Astrocyte (in vitro differentiated cells and primary cell): ENCODE measurements at regions not wholly inside any gene's neighbourhood (a gene's known extent, or its start where the extent isn't known, plus 50 kb on each side); places are given as distances from the start of the nearest gene placed in this dataset.
"Not testable (repeated sequence)": the region's sequence is repeated elsewhere in the genome, so short reads cannot be mapped to it uniquely, and the experiment has no call there.

ENCODE experiments used
- DNase-seq: peaks from one replicate; pipeline ENCODE4 v3.0.0-alpha.2; 2010; ENCODE audit warnings: low read depth
- FAIRE-seq: peaks from 2 replicates; lab custom pipeline; 2011; peaks lifted over from hg19 to GRCh38; lab: Jason Lieb, UNC
- H2AFZ ChIP-seq: 2 replicates; pipeline ENCODE4 v1.6.0; 2012; ENCODE audit warnings: low read depth, low read length, inconsistent platforms
- H3K27ac ChIP-seq: 2 replicates; pipeline ENCODE4 v1.5.1; 2011; ENCODE audit warnings: low read depth, low read length, inconsistent platforms
- H3K27me3 ChIP-seq: 2 replicates; pipeline ENCODE4 v1.6.0; 2011; ENCODE audit warnings: low read length, inconsistent platforms; ENCODE audit not compliant: insufficient read depth
- H3K36me3 ChIP-seq: 2 replicates; pipeline ENCODE4 v1.5.1; 2011; ENCODE audit warnings: low read length, inconsistent platforms; ENCODE audit not compliant: insufficient read depth
- H3K4me1 ChIP-seq: 2 replicates; pipeline ENCODE4 v1.5.1; 2011; ENCODE audit warnings: low read length, inconsistent platforms; ENCODE audit not compliant: insufficient read depth
- H3K4me2 ChIP-seq: 2 replicates; pipeline ENCODE4 v1.6.0; 2012; ENCODE audit warnings: low read length, inconsistent platforms
- H3K4me3 ChIP-seq: 2 replicates; pipeline ENCODE4 v1.5.1; 2011; ENCODE audit warnings: low read depth, mild to moderate bottlenecking, low read length, inconsistent platforms; ENCODE audit not compliant: insufficient read depth
- H3K79me2 ChIP-seq: 2 replicates; pipeline ENCODE4 v1.6.0; 2012; ENCODE audit warnings: mild to moderate bottlenecking, low read length, inconsistent platforms; ENCODE audit not compliant: insufficient read depth
- H3K9ac ChIP-seq: 2 replicates; pipeline ENCODE4 v1.6.0; 2012; ENCODE audit warnings: mild to moderate bottlenecking, low read length, inconsistent platforms
- H3K9me3 ChIP-seq: 2 replicates; pipeline ENCODE4 v1.5.1; 2012; ENCODE audit warnings: low read depth, mild to moderate bottlenecking, low read length, inconsistent platforms; ENCODE audit not compliant: insufficient read depth
- H4K20me1 ChIP-seq: 2 replicates; pipeline ENCODE4 v1.6.0; 2012; ENCODE audit warnings: low read length, inconsistent platforms; ENCODE audit not compliant: insufficient read depth
- H3K27ac Mint-ChIP-seq: one replicate; pipeline ENCODE4 v1.8.0; 2021; ENCODE audit warnings: mild to moderate bottlenecking, mixed read lengths; ENCODE audit not compliant: unreplicated experiment
- H3K27me3 Mint-ChIP-seq: one replicate; pipeline ENCODE4 v1.8.0; 2021; ENCODE audit warnings: low read depth, mixed read lengths; ENCODE audit not compliant: unreplicated experiment
- H3K36me3 Mint-ChIP-seq: one replicate; pipeline ENCODE4 v1.8.0; 2021; ENCODE audit warnings: low read depth, mixed read lengths; ENCODE audit not compliant: unreplicated experiment
- H3K4me1 Mint-ChIP-seq: one replicate; pipeline ENCODE4 v1.8.0; 2021; ENCODE audit warnings: low read depth, mixed read lengths; ENCODE audit not compliant: unreplicated experiment
- H3K4me3 Mint-ChIP-seq: one replicate; pipeline ENCODE4 v1.8.0; 2021; ENCODE audit warnings: mild to moderate bottlenecking, moderate library complexity, mixed read lengths; ENCODE audit not compliant: unreplicated experiment
- H3K9me3 Mint-ChIP-seq: one replicate; pipeline ENCODE4 v1.8.0; 2021; ENCODE audit warnings: mild to moderate bottlenecking, mixed read lengths; ENCODE audit not compliant: unreplicated experiment
- CTCF ChIP-seq: IDR thresholded peaks from 2 replicates; pipeline ENCODE4 v1.5.1; 2011; ENCODE audit warnings: low read depth, mild to moderate bottlenecking, inconsistent platforms, low read length, moderate library complexity; ENCODE audit not compliant: insufficient read depth
- EZH2 ChIP-seq: IDR thresholded peaks from 2 replicates; pipeline ENCODE4 v1.6.1; 2012; ENCODE audit warnings: mild to moderate bottlenecking, low read length, inconsistent platforms; ENCODE audit not compliant: insufficient read depth

- H4K20me1 ChIP-seq, result no peaks in the 10 kb centered on the region
- DNase-seq (no peak), FAIRE-seq (no peak)
- H3K27ac ChIP-seq, result no peak overlapping the region
- H3K4me3 ChIP-seq, result no peak overlapping the region
- H3K4me1 Mint-ChIP-seq, result peaks cover 18% of the 10 kb centered on the region
- peak overlapping the region; percentile 54 for H3K27ac Mint-ChIP-seq
- no peaks in the 10 kb centered on the region for H3K79me2 ChIP-seq
- peaks cover 2% of the 10 kb centered on the region for H3K9me3 Mint-ChIP-seq
- H3K9me3 ChIP-seq, result no peaks in the 10 kb centered on the region
- no peaks in the 10 kb centered on the region for H3K27me3 Mint-ChIP-seq
- H3K36me3 ChIP-seq, result no peaks in the 10 kb centered on the region
- H3K4me1 ChIP-seq, result peaks cover 20% of the 10 kb centered on the region
- H3K9ac ChIP-seq, result no peak overlapping the region
- H2AFZ ChIP-seq, result no peak overlapping the region
- no peak for TF ChIP-seq EZH2
- TF ChIP-seq CTCF, result no peak
- peak overlapping the region; percentile 42 for H3K4me2 ChIP-seq
- no peaks in the 10 kb centered on the region for H3K36me3 Mint-ChIP-seq
- no peaks in the 10 kb centered on the region for H3K27me3 ChIP-seq
- no peak overlapping the region for H3K4me3 Mint-ChIP-seq
These were observed 301.1 kb downstream of the PAX3 start for GRCh38 chr2:221997683-221998082.

- no peak overlapping the region for H3K4me3 Mint-ChIP-seq
- H4K20me1 ChIP-seq, result no peaks in the 10 kb centered on the region
- H3K27me3 ChIP-seq, result no peaks in the 10 kb centered on the region
- H3K4me1 ChIP-seq, result peaks cover 20% of the 10 kb centered on the region
- H3K4me2 ChIP-seq, result peak overlapping the region; percentile 42
- no peak overlapping the region for H2AFZ ChIP-seq
- TF ChIP-seq EZH2 (no peak), CTCF (no peak)
- peak overlapping the region; percentile 54 for H3K27ac Mint-ChIP-seq
- H3K36me3 Mint-ChIP-seq, result no peaks in the 10 kb centered on the region
- no peak overlapping the region for H3K4me3 ChIP-seq
- H3K4me1 Mint-ChIP-seq, result peaks cover 18% of the 10 kb centered on the region
- no peaks in the 10 kb centered on the region for H3K36me3 ChIP-seq
- H3K9me3 ChIP-seq, result no peaks in the 10 kb centered on the region
- no peak overlapping the region for H3K9ac ChIP-seq
- H3K9me3 Mint-ChIP-seq, result peaks cover 2% of the 10 kb centered on the region
- DNase-seq (peak; percentile 91), FAIRE-seq (no peak)
- H3K79me2 ChIP-seq, result no peaks in the 10 kb centered on the region
- H3K27me3 Mint-ChIP-seq, result no peaks in the 10 kb centered on the region
- peak overlapping the region; percentile 4 for H3K27ac ChIP-seq
These were observed 301.7 kb downstream of the PAX3 start for GRCh38 chr2:221997100-221997499.

GRCh38 chr2:221994926-221995325 lies 303.9 kb downstream of the PAX3 start:
- no peaks in the 10 kb centered on the region for H4K20me1 ChIP-seq
- Mint-ChIP-seq H3K27me3 (no peaks in the 10 kb centered on the region), H3K9me3 (peaks cover 2% of the 10 kb centered on the region)

GRCh38 chr2:221984376-221984775 lies 314.4 kb downstream of the PAX3 start:
- H3K9me3 Mint-ChIP-seq, H3K4me1 ChIP-seq, H3K79me2 ChIP-seq, FAIRE-seq, H3K27me3 Mint-ChIP-seq, H3K4me2 ChIP-seq, DNase-seq, H3K4me3 ChIP-seq, H3K27ac ChIP-seq, H3K36me3 ChIP-seq, H3K4me3 Mint-ChIP-seq, H3K27ac Mint-ChIP-seq, H4K20me1 ChIP-seq, H3K9me3 ChIP-seq, H3K9ac ChIP-seq, H3K36me3 Mint-ChIP-seq, H3K27me3 ChIP-seq, H2AFZ ChIP-seq: not testable (repeated sequence)
- H3K4me1 Mint-ChIP-seq, result peaks cover 18% of the 10 kb centered on the region

More at GRCh38 chr2:221994926-221995325, 303.9 kb downstream of the PAX3 start:
- no peak overlapping the region for H3K9ac ChIP-seq
- no peaks in the 10 kb centered on the region for H3K9me3 ChIP-seq
- Mint-ChIP-seq H3K4me1 (peaks cover 13% of the 10 kb centered on the region), H3K27ac (no peak overlapping the region), H3K4me3 (no peak overlapping the region), H3K36me3 (no peaks in the 10 kb centered on the region)
- no peaks in the 10 kb centered on the region for H3K36me3 ChIP-seq
- no peak overlapping the region for H2AFZ ChIP-seq
- H3K4me2 ChIP-seq, result no peak overlapping the region
- H3K79me2 ChIP-seq, result no peaks in the 10 kb centered on the region
- DNase-seq (no peak), FAIRE-seq (no peak)
- no peaks in the 10 kb centered on the region for H3K27me3 ChIP-seq
- H3K4me3 ChIP-seq, result no peak overlapping the region
- H3K27ac ChIP-seq, result no peak overlapping the region
- H3K4me1 ChIP-seq, result peaks cover 17% of the 10 kb centered on the region
- TF ChIP-seq EZH2 (no peak), CTCF (no peak)
